ENCODE measurements at regions not wholly inside any gene's neighbourhood (a gene's known extent, or its start where the extent isn't known, plus 50 kb on each side); places are given as distances from the start of the nearest gene placed in this dataset.
"Not testable (repeated sequence)": the region's sequence is repeated elsewhere in the genome, so short reads cannot be mapped to it uniquely, and the experiment has no call there.

DNA sequence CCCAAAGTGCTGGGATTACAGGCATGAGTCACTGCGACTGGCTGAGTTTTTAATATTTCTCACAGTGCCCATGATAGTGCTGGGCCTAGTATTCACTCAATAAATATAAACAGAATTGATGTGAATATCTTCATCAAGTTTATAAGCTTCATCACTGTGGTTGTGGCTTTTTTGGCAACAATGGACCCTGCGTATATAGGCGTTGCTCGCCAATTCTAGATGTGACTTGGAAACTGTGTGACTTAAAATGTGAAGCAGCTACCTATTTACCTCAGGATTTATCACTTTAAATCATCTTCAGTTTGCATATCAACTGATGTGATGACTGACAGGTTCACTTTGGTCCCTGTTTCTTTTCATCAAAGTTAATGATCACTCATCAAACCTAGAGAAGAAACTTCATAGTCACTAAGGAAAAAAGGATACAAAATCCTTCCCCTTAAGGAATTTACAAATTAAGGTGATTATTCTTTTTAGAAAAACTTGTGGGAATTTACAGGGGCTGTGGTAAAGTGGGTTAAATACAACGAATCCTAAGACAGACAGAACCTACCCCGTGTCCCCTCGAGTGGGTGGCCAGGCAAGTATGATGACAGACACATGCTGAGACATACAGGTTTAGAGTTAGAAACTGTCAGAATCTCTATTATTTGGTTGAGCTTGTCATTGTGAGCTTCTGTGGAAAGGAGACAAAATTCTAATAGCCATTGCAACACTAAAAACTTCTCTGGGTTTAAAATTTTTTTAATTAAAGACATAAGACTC, 101.3 kb downstream of the AKAP11 start:
- DNase-seq (ENCODE audit: extremely low read depth, low read depth): no peak

DNA sequence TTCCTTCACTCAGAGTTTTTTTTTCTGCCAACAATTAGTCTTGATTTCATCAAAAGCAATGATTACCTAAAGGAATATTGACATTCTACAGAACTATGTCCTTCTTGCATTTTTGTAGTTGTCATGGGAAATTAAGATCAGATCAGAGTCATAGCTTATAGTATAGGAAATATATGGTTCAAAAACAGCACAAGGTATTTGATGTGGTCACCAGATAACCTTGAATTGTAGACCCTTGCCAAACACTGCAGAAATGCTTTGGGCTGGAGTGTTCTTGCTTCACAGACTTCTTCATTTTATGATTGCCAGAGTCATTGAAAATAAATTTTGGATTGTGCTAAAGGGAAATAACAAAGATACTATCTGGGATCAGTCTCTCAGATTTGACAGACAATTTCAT, 103.7 kb downstream of the AKAP11 start:
- no peak for DNase-seq (ENCODE audit: extremely low read depth, low read depth)

DNA sequence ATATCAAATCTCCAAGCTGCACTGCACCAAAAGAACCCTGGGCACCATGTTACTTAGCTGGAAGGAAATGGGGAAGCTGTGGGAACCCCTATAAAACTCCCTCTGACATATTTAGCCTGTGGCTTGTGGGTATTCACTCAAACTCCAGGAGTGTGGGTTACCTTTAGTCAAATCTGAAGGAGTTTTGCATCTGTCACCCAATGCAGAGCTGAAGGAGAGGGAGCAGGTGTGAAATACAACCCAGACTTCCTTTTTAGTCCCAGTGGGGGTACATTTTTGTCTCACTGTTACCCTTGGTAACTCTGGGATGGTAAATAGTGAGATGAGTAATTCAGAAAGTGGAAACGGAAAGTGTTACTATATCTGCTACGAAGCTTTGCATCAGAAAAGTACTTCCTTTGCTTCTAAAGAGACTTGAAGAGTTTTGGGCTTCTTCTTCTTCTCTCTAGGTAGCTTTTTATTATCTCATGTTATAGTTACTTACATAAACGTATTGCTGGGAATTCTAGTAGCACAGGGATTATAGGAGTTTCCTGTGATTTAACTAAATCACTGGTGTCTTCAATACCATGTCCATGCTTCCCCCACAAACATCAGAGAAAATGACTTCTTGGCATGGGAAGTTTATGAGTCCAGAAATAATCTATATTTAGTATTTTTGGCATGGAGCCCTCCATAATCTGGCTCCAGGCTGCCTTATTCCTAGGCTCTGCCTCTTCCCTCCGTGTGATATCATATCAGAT, 105.9 kb downstream of the AKAP11 start:
- no peak for DNase-seq (ENCODE audit: extremely low read depth, low read depth)

DNA sequence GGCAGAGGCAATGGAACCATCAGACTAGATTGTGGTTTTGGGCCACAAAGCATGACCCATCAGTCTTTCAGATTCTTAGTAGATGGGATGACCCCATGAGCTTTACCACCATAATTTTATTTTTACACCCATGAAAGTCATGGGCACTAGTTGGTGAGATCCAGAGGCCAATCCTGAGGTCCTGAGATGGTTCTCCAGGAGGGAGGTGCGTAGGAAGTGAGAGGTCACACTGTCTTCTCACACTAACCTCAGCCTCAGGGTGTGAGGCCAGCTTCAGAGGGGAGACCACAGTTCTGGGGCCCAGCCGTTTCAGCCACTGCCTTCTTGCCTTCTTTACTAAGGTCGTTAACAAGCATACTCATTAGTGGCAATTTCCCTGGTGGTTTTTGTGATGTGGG, 106.4 kb downstream of the AKAP11 start:
- DNase-seq (ENCODE audit: extremely low read depth, low read depth): no peak

DNA sequence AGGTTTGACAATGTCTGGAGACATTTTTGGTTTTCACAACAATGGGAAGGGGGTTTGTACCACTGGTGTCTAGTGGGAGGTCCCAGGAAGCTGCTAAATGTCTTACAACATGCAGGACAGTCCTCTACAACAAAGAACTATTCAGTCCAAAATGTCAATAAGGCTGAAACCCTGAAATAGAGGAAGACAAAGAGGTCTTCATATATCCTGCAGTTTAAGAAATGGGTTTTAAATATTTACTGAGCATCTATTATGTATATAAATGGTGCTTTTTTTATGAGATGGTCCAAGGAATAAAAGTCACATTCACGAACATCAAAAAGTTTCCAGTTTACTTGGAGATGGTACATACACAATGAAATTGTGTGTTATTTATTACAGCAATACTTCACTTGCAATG, 107.3 kb downstream of the AKAP11 start:
- DNase-seq (ENCODE audit: extremely low read depth, low read depth): no peak

DNA sequence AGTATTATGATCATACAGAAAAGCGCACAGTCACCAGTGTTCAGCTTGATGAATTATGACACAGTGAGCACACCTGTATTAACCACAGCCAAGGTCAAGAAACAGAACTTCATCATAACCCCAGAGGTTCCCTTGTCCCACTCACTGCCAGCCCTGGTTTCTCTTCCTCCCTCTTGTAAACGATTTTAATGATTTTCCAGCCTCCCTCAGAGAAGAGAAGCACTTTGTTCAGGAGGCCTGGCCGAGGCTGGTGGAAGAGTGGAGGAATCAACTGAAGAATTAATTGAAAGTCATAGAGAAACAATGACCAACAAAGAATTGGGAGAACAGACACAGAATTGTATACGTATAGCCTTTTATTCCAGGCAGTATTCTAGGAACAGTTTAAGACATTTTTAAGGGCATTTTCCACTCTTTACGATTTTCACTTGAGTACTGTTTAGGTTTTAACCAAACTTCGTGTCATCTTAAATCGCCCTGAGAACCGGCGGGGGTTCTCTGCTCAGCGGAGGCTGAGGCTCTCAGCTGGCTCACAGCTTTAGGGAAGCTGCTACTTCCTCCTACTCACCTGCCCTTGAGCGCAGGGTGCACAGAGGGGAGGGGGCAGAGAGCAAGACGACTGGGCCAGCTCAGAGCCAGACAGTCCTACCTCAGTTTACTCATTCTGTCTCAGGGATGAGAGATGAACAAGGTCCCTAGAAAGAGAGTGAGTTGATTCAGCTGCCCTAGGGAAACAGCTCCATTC, 108.6 kb downstream of the AKAP11 start:
- DNase-seq (ENCODE audit: extremely low read depth, low read depth): no peak

DNA sequence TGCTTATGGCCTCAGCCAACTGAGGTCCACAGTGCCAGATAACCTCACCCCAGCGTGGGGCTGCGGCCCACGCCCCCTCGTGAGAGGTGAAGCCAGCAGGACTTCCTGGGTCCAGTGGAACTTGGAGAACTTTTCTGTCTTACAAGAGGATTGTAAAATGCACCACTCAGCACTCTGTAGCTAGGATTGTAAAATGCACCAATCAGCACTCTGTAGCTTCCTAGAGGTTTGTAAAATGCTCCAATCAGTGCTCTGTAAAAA, 109.1 kb downstream of the AKAP11 start:
- no peak for DNase-seq (ENCODE audit: extremely low read depth, low read depth)

DNA sequence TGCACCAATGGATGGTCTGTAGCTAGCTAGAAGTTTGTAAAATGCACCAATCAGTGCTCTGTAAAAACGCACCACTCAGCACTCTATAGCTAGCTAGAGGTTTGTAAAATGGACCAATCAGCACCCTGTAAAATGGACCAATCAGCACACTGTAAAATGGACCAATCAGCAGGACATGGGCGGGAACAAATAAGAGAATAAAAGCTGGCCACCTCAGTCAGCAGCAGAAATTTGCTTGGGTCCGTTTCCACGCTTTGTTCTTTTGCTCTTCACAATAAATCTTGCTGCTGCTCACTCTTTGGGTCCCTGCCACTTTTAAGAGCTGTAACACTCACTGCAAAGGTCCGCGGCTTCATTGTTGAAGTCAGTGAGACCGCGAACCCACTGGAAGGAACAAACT, 109.5 kb downstream of the AKAP11 start:
- not testable (repeated sequence) for DNase-seq (ENCODE audit: extremely low read depth, low read depth)

DNA sequence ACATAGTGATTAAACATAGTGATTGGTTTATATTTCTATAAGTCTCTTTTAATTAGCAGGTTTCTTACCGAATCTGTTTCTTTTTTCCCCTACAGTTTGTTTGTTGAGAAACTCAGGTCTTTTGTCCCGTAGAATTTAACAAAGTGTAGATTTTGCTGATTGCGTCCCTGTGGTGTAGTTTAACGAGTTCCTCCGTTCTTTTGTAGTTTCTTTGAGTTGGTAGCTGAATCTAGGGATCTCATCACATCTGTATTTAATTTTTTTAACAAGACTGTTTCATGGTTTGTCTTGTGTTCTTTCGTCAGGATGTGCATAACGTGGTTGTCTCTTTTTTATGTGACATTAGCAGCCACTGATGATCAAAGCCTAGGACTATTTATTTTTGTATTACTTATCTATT, 111.1 kb downstream of the AKAP11 start:
- no peak for DNase-seq (ENCODE audit: extremely low read depth, low read depth)

DNA sequence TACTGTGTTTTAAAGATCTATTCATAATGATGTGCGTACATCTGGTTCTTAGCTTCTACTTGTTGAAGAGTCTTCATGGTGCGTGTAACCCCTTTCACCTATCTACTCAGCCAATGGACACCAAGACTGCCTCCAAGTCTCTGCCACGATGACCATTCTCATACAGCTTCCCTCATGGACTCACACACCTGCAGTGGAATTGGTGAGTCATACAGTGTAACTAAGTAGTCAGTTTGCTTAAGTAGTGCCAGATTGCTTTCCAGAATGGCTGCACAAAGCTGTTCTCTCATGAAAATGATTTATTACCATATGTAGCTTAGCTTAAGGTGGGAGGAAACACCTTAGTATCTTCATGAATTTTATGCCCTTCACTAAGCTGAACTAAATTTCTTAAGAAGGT, 112.3 kb downstream of the AKAP11 start:
- no peak for DNase-seq (ENCODE audit: extremely low read depth, low read depth)

DNA sequence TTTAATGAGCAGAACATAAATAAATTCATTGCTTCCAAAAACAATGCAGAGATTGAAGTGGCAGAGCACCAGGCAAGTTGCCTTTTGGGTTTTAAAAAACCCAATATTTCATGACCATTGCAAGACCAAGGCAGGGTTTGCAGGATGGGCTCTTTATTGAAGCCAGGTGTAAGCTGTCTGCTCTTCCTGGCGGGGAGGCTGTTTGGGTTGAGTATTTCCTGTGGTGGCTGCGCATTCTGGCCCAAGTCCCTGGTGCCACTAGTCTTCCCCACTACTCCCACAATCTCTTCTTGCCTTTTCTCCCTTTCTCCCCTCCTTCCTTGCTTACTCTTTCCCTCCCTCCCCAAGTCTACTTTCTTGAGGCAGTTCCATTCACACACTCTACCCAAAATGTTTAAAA, 116.4 kb downstream of the AKAP11 start:
- DNase-seq (ENCODE audit: extremely low read depth, low read depth): no peak

DNA sequence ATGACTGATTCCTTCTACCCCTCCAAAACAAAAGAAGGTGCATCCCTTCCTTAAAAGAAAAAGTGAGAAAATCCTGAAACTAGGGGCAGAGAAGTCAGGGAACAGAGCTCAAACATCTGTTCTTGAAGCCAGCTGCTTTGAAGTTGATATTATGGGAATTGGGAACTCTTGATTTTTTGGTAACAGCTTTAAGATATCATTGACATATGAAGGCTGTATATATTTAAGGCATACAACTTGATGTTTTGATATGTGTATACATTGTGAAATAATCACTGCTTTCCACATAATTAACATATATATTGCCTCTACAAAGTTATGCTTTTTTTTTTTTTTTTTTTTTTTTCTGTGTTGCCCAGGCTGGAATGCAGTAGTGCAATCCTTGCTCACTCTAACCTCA, 117.1 kb downstream of the AKAP11 start:
- no peak for DNase-seq (ENCODE audit: extremely low read depth, low read depth)

DNA sequence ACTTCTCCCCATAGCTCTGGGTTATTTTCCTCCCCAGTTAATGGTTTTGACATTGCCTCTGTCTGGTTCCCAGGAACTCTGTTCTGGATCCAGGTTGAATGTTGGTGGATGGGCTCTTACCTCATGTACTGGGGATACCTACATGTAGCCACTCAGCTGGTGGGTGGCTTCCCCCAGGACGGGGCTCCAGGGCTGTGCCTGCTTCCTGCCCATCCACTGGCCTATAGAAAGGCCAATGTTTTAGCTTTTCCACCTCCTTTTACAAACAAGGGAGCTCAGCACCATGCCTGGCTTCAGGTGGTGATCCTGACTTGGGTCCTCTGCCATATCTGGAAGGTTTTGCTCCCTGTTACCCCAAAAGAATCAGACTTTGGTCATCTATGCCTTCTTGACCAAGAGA, 120.2 kb downstream of the AKAP11 start:
- no peak for DNase-seq (ENCODE audit: extremely low read depth, low read depth)

DNA sequence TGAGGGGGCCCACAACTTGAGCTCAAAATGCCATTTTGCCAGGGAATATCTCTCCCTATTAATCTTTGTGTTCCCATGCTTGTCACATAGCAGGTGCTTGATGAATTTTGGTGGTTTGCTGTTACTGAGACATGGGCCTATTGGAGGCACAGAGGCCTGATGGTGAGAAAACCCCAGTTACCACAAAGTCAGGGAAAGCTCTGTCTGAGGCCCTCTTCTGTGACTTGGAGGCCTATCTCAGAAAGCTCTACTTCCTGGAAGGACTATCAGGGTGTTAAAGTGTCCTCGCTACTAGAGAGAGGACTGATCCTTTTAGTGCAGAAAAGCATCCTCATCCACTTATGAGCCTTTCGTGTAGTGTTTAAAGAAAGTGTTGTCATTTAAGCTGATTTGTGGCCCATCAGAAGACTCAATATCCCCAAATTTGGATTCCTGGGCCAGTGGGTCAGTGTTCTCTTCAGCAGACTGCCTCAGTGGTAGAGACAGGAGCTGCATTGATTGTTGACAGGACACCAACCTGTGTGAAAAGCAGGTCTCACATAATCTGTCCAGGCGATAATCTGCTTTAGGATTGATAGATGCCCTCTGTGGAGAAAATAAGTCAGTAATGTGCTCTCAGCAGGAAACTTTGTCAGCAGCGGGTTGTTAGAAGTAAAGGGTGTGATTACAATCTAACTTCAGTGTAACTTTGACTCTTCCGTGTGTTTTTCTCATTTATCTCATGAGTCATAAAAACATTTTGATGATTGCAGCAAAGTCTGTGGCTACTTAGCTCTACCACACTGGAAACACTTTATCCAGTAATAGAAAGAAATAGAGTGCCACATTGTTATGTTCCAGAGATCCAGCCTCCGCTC, 121.0 kb downstream of the AKAP11 start:
- DNase-seq (ENCODE audit: extremely low read depth, low read depth): no peak

DNA sequence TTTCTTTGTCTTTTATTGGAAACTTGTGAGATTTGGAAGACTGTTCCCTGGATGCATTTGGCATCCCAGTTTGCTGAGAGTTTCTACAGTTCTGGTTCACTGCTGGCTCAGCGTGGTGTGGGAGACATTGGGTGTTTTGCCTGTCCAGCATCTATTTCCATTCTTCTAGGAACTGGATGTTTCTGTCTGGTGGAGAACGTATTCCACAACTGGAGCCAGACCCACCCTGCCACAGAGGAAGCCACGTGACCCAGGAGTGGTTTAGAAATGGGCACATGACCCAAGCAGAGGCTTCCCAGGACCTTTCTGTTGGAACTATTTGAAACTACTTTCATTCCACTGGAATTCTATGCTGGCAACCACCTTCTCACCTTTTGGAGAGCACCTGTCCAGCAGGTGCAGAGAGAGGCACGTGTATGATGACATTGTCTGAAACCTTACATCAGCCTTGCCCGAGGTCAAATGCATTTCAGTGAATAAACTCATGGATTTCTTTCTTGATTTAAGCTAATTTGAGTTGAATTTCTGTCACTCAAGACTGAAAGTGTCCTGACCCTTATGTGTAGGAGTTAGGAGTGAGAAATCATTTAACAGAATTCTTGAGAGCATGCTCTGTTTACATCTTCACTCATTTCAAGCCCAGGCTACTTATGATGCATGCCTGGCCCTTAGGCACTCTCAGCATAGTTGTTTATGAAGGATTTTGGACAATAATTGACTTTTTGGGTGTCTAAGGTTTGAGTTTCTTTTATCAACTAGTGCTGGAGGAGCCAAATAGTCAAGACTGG, 121.8 kb downstream of the AKAP11 start:
- DNase-seq (ENCODE audit: extremely low read depth, low read depth): no peak

DNA sequence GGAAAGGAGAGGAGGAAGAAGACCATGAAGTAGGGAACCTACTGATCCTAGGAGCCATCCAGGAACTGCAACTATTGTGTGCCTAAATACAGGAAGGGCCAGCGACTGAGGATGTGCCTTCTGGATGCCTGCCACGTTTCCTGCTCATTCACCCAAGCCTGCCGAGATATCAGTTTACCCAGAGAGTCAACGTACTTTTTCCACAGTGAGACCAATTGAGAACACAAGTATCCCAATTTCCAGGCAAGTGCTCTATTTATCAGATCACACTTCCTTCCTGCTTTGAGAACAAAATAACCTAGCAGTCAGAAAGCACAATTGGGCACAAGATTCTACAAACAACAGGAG, 122.4 kb downstream of the AKAP11 start:
- no peak for DNase-seq (ENCODE audit: extremely low read depth, low read depth)

DNA sequence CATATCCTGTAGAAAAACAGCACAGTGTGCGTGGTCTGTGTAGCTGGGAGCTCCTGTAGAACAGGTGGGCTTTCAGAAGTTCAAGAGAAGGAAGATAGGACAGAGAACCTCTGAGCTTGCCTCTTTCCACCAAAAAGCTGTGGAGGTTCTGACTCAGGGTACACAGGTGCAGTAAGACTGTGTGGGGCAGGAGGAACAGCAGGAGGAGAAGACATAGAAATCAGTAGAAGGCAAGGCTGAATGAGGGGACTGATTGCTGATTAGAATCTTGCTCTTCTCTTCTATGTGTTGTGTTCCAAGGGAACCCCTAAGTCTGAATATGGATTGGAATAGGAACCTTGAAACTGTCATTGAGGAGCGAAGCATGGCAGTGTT, 122.7 kb downstream of the AKAP11 start:
- no peak for DNase-seq (ENCODE audit: extremely low read depth, low read depth)

DNA sequence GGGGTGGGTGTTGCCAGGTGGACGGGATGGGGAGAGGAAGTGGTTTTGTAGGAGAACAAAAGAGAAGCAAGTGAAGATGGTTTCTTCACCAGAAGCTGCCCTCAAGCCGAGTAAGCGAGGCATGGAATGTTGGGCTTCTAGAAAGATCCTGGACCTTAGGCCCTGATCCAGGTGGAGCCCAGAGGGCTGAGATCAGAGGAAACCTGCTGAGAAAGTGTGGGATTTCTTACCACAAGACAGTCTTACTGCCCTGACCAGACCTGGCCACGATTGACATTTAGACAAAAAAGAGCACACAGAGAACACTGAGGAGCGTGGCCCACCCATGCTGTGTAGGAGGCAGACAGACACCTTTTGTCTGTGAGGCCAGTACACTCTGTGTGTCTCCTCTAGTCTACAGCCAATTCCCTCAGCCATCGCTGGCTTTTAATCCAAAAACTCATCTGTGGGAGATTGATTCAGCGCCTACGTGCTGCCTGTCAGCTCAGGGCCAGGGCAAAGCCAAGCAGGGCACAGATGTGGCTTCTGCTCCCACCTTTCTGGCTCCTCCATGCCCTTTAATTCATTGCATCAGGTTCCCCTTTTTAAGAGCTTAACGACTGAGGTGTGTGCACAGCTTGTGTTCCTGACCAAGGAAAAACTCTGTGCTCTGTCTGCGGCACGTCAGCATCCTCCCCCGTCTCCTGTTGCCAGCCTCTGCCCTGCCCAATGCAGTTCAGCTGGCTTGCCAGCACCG, 123.3 kb downstream of the AKAP11 start:
- no peak for DNase-seq (ENCODE audit: extremely low read depth, low read depth)

DNA sequence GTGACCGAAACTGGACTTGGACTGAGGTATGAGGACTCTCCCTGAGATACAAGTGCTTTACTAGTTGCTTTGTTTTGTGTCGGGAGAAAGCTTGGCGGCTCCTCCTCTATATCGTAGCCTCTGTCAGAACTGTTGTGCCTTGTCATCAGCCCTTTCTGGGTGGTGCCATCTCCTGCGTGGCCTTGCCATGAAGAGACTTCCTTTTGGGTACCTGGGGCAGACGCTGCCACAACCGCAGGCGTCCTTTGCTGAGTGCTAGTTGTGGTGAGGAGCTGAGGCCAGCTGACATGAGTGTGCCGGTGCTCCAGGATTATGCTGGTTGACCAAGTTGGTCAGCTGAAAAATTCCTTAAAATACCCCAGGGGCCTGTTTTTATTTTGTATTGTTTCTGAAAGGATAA, 124.5 kb downstream of the AKAP11 start:
- DNase-seq (ENCODE audit: extremely low read depth, low read depth): no peak

Measured in NCI-H460 (cell line).